ENCODE measurements at regions not wholly inside any gene's neighbourhood (a gene's known extent, or its start where the extent isn't known, plus 50 kb on each side); places are given as distances from the start of the nearest gene placed in this dataset.

DNA sequence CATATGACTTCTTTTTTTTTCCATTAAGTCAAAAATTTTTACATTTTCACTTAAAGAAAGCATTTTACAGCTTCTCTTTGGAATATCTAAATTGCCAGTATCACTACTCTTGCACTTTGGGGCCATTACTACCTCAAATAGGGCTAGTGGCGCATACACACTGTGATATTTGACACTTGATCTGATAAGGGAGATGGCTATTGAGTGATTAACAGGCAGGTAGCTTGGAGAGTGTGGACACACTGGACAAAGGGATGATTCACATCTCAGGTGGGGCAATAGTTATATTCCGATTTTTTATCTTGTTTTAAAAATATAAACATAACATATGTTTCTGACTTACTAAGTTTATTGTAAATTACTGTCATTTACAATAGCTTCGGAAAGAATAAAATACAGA, 2219.9 kb downstream of the LRRC4C start:
- ChIA-PET CTCF (no interaction called here), POLR2A (no interaction called here), RAD21 (ENCODE audit: unreplicated experiment) (no interaction called here), SMC1A (ENCODE audit: uncharacterized antibody, unreplicated experiment) (no interaction called here)
- H3K4me3 ChIP-seq: no peak overlapping the region
- no peak for ATAC-seq
- no peaks in the 10 kb centered on the region for H4K20me1 ChIP-seq (ENCODE audit: control insufficient read depth, insufficient read depth)
- no peak for FAIRE-seq
- in situ Hi-C loops (cut with MboI): no loop called here
- WGBS (ENCODE audit: insufficient coverage, insufficient replicate concordance, low lambda C conversion rate, missing lambda C conversion rate): 28% methylated on average over 3 of the region's 3 CpGs
- TF ChIP-seq RB1 (IDR thresholded peaks at IDR 0.05; ENCODE audit: borderline replicate concordance) (no peak), NFYB (IDR thresholded peaks at IDR 0.05; ENCODE audit: insufficient read depth, low read depth, low read length) (no peak), ZNF687 (IDR thresholded peaks at IDR 0.05) (no peak), CBX5 (IDR thresholded peaks at IDR 0.05; ENCODE audit: low read depth) (no peak), ATF7 (IDR thresholded peaks at IDR 0.05; ENCODE audit: low read depth) (no peak), POLR2AphosphoS5 (IDR thresholded peaks at IDR 0.05; ENCODE audit: low read length) (no peak), MYB (IDR thresholded peaks at IDR 0.05; ENCODE audit: borderline replicate concordance, low read depth, low read length) (no peak), E2F8 (IDR thresholded peaks at IDR 0.05; ENCODE audit: low read depth, partially characterized antibody) (no peak), PAX5 (IDR thresholded peaks at IDR 0.05; ENCODE audit: borderline replicate concordance, low read depth, low read length) (no peak), PRDM15 (CRISPR knock-in tag; IDR thresholded peaks at IDR 0.05) (no peak), NRF1 (conservative IDR thresholded peaks at IDR 0.05; ENCODE audit: low read depth, low read length) (no peak)
- H3K4me1 ChIP-seq (ENCODE audit: control insufficient read depth, insufficient read depth, low read length): no peaks in the 10 kb centered on the region
- no peak for DNase-seq (ENCODE audit: low read depth, low spot score)
- no TSS peak for BruUV-seq (replicated peaks)
- no peaks in the 10 kb centered on the region for H3K27me3 ChIP-seq (replicated peaks in 1 of 2; ENCODE audit: control insufficient read depth in 2 of 2, insufficient read depth in 2 of 2, low read length in 1 of 2)
- intact Hi-C loops (cut with micrococcal nuclease; ENCODE audit: unreplicated experiment): no loop called here
- no peaks in the 10 kb centered on the region for H3K79me2 ChIP-seq (ENCODE audit: control insufficient read depth, insufficient read depth, low read length)
- H3K4me2 ChIP-seq (ENCODE audit: control insufficient read depth, insufficient read depth): no peak overlapping the region
- no peaks in the 10 kb centered on the region for H3K9me3 ChIP-seq (replicated peaks; ENCODE audit: control insufficient read depth, insufficient read depth, low read length)
- no peaks in the 10 kb centered on the region for H3K36me3 ChIP-seq (ENCODE audit: control insufficient read depth in 2 of 2, insufficient read depth in 2 of 2, low read length in 1 of 2)
- H3K27ac ChIP-seq (ENCODE audit: control insufficient read depth, insufficient read depth): no peak overlapping the region
- no peak overlapping the region for H2AFZ ChIP-seq (ENCODE audit: control insufficient read depth, low read depth, low read length)
- no peak overlapping the region for H3K9ac ChIP-seq (ENCODE audit: control insufficient read depth, insufficient read depth, low read length)

Data from GM12878 (cell line).